H1 (cell line): ENCODE measurements at regions not wholly inside any gene's neighbourhood (a gene's known extent, or its start where the extent isn't known, plus 50 kb on each side); places are given as distances from the start of the nearest gene placed in this dataset.

ENCODE experiments used
- CTCF ChIA-PET: fragments of 300-600 bp; sonication (Branson Sonifier 250); formaldehyde crosslinking; loops from one replicate; lab custom pipeline; 2021; ENCODE audit not compliant: partially characterized antibody; lab: Charles Lee
- POLR2A ChIA-PET: fragments of 300-600 bp; sonication (Branson Sonifier 250); formaldehyde crosslinking; loops from one replicate; lab custom pipeline; 2021; ENCODE audit warnings: inconsistent platforms; ENCODE audit not compliant: partially characterized antibody; lab: Charles Lee
- DNase-seq, 2 experiments: peaks; one replicate each; pipeline versions ENCODE4 v3.0.0 to v3.0.0-alpha.2; 2010 to 2022; ENCODE audit warnings: low spot score in 2 of 2, low read depth in 1 of 2, mixed read lengths in 1 of 2
- FAIRE-seq: peaks from 2 replicates; lab custom pipeline; 2011; peaks lifted over from hg19 to GRCh38; lab: Jason Lieb, UNC
- H2AFZ ChIP-seq: 2 replicates; pipeline ENCODE4 v1.8.1; 2012; ENCODE audit warnings: low read length, inconsistent platforms
- H2AK5ac ChIP-seq: 2 replicates; pipeline ENCODE4 v1.6.1; 2013; ENCODE audit warnings: low read depth, low read length
- H2BK120ac ChIP-seq: replicated peaks from 2 replicates; pipeline ENCODE3; 2013; ENCODE audit warnings: low read depth, low read length, inconsistent platforms
- H2BK12ac ChIP-seq: 2 replicates; pipeline ENCODE4 v1.6.1; 2013; ENCODE audit warnings: low read depth, low read length
- H2BK15ac ChIP-seq: 2 replicates; pipeline ENCODE4 v1.6.1; 2013; ENCODE audit warnings: low read length
- H2BK20ac ChIP-seq: 2 replicates; pipeline ENCODE4 v1.6.1; 2013; ENCODE audit warnings: low read length
- H2BK5ac ChIP-seq: 2 replicates; pipeline ENCODE4 v1.6.1; 2013; ENCODE audit warnings: low read depth, low read length
- H3K14ac ChIP-seq: 2 replicates; pipeline ENCODE4 v1.6.1; 2013; ENCODE audit warnings: inconsistent platforms; ENCODE audit not compliant: insufficient read length
- H3K18ac ChIP-seq: 2 replicates; pipeline ENCODE4 v1.6.1; 2013; ENCODE audit warnings: low read length; ENCODE audit errors: extremely low read depth
- H3K23ac ChIP-seq: 2 replicates; pipeline ENCODE4 v1.6.1; 2013; ENCODE audit warnings: inconsistent platforms; ENCODE audit not compliant: insufficient read length
- H3K23me2 ChIP-seq: 2 replicates; pipeline ENCODE4 v1.6.1; 2013; ENCODE audit warnings: low read depth, low read length
- H3K27ac ChIP-seq: 2 replicates; pipeline ENCODE4 v1.6.1; 2011; ENCODE audit warnings: low read depth, low read length, inconsistent platforms
- H3K27me3 ChIP-seq, 4 experiments: replicated peaks in 1 of 4; 1 replicate in 1 of 4; 2 replicates in 3 of 4; pipeline versions ENCODE4 v1.6.1 to v1.8.1; 2011 to 2013; ENCODE audit warnings: low read length in 3 of 4, mild to moderate bottlenecking in 3 of 4, inconsistent platforms in 2 of 4, mixed read lengths in 2 of 4, moderate library complexity in 1 of 4; ENCODE audit not compliant: control insufficient read depth in 3 of 4, insufficient read depth in 3 of 4; ENCODE audit errors: extremely low read depth in 1 of 4
- H3K36me3 ChIP-seq, 4 experiments: 2 replicates each; pipeline versions ENCODE4 v1.6.1 to v1.8.1; 2011 to 2013; ENCODE audit warnings: mild to moderate bottlenecking in 4 of 4, low read length in 3 of 4, moderate library complexity in 2 of 4, control low read depth in 1 of 4, inconsistent platforms in 1 of 4; ENCODE audit not compliant: insufficient read depth in 4 of 4, control insufficient read depth in 2 of 4
- H3K4ac ChIP-seq: replicated peaks from 2 replicates; pipeline ENCODE3; 2013; ENCODE audit warnings: low read length, low read depth, mixed read lengths, inconsistent platforms; ENCODE audit not compliant: insufficient read length
- H3K4me1 ChIP-seq, 4 experiments: replicated peaks in 1 of 4; 1 replicate in 1 of 4; 2 replicates in 3 of 4; pipeline versions ENCODE4 v1.6.1 to v1.8.1; 2011 to 2013; ENCODE audit warnings: low read length in 3 of 4, inconsistent platforms in 2 of 4, mixed read lengths in 1 of 4; ENCODE audit not compliant: insufficient read depth in 4 of 4, control insufficient read depth in 3 of 4
- H3K4me2 ChIP-seq, 2 experiments: 2 replicates each; pipeline versions ENCODE4 v1.6.1 to v1.8.1; 2011 to 2013; ENCODE audit warnings: low read depth in 2 of 2, low read length in 2 of 2, control low read depth in 1 of 2, inconsistent platforms in 1 of 2, mild to moderate bottlenecking in 1 of 2; ENCODE audit not compliant: insufficient read depth in 1 of 2
- H3K4me3 ChIP-seq, 4 experiments: fragments of 200-600, 300-600 bp in 1 of 4; sonication (generic), shearing (Covaris generic), sonication (Bioruptor Twin) in 1 of 4; 2 replicates each; pipeline versions ENCODE4 v1.5.1 to v1.8.1; 2011 to 2016; ENCODE audit warnings: low read length in 4 of 4, low read depth in 3 of 4, control low read depth in 2 of 4, inconsistent platforms in 2 of 4, mild to moderate bottlenecking in 2 of 4, mixed read lengths in 1 of 4, moderate library complexity in 1 of 4; ENCODE audit not compliant: insufficient read depth in 2 of 4; ENCODE audit errors: extremely low read depth in 1 of 4
- H3K56ac ChIP-seq: replicated peaks from 2 replicates; pipeline ENCODE3; 2013; ENCODE audit warnings: low read depth, mild to moderate bottlenecking, mixed read lengths, low read length, inconsistent platforms; ENCODE audit not compliant: insufficient read length
- H3K79me1 ChIP-seq: 2 replicates; pipeline ENCODE4 v1.6.1; 2013; ENCODE audit warnings: low read depth, low read length, control low read depth
- H3K79me2 ChIP-seq, 2 experiments: 2 replicates each; pipeline versions ENCODE4 v1.6.1 to v1.8.1; 2012 to 2013; ENCODE audit warnings: low read length in 2 of 2, mild to moderate bottlenecking in 2 of 2, inconsistent platforms in 1 of 2; ENCODE audit not compliant: insufficient read depth in 2 of 2, control insufficient read depth in 1 of 2
- H3K9ac ChIP-seq, 4 experiments: replicated peaks in 1 of 4; 1 replicate in 1 of 4; 2 replicates in 3 of 4; pipeline versions ENCODE4 v1.6.1 to v1.8.1; 2011 to 2013; ENCODE audit warnings: low read depth in 3 of 4, low read length in 3 of 4, control low read depth in 2 of 4, mild to moderate bottlenecking in 2 of 4, moderate library complexity in 2 of 4, inconsistent platforms in 1 of 4; ENCODE audit errors: extremely low read depth in 1 of 4
- H3K9me3 ChIP-seq, 2 experiments: 2 replicates each; pipeline versions ENCODE4 v1.6.1 to v1.8.1; 2012 to 2013; ENCODE audit warnings: mild to moderate bottlenecking in 2 of 2, moderate library complexity in 2 of 2, control low read depth in 1 of 2, inconsistent platforms in 1 of 2, low read depth in 1 of 2, low read length in 1 of 2, mixed read lengths in 1 of 2; ENCODE audit not compliant: insufficient read depth in 2 of 2
- H4K20me1 ChIP-seq, 2 experiments: replicated peaks in 1 of 2; 2 replicates each; pipeline versions ENCODE3 to v1.8.1; 2011 to 2013; ENCODE audit warnings: inconsistent platforms in 2 of 2, low read length in 2 of 2, mild to moderate bottlenecking in 1 of 2; ENCODE audit not compliant: insufficient read depth in 2 of 2, control insufficient read depth in 1 of 2
- H4K5ac ChIP-seq: 2 replicates; pipeline ENCODE4 v1.6.1; 2013; ENCODE audit warnings: low read length, low read depth, mixed read lengths, inconsistent platforms; ENCODE audit not compliant: insufficient read length
- H4K8ac ChIP-seq: 2 replicates; pipeline ENCODE4 v1.8.0; 2013; ENCODE audit warnings: mild to moderate bottlenecking, moderate library complexity, low read length, inconsistent platforms; ENCODE audit not compliant: insufficient read depth; ENCODE audit errors: extremely low read depth
- H4K91ac ChIP-seq: replicated peaks from 2 replicates; pipeline ENCODE3; 2013; ENCODE audit warnings: low read length, mixed read lengths, inconsistent platforms; ENCODE audit not compliant: insufficient read length
- CTBP2 ChIP-seq: IDR thresholded peaks from 2 replicates; pipeline ENCODE4 v1.7.0; 2011; ENCODE audit warnings: borderline replicate concordance, mild to moderate bottlenecking, moderate library complexity, mixed read lengths, low read length; ENCODE audit not compliant: insufficient read depth, insufficient read length
- HDAC2 ChIP-seq, 2 experiments: fragments of 300-600 bp in 1 of 2; sonication (generic) in 1 of 2; IDR thresholded peaks; 2 replicates each; pipeline ENCODE4 v1.6.1; 2011 to 2012; ENCODE audit warnings: low read depth in 2 of 2, low read length in 2 of 2, mild to moderate bottlenecking in 2 of 2, moderate library complexity in 2 of 2, borderline replicate concordance in 1 of 2, inconsistent platforms in 1 of 2
- NANOG ChIP-seq: IDR thresholded peaks from 2 replicates; pipeline ENCODE4 v1.6.1; 2011; ENCODE audit warnings: low read length, low read depth, mild to moderate bottlenecking, inconsistent platforms; ENCODE audit not compliant: insufficient read depth, poor library complexity, severe bottlenecking
- SP2 ChIP-seq: IDR thresholded peaks from 2 replicates; pipeline ENCODE4 v1.6.1; 2012; ENCODE audit warnings: mild to moderate bottlenecking, low read length, inconsistent platforms
- SRF ChIP-seq: IDR thresholded peaks from 2 replicates; pipeline ENCODE4 v1.6.1; 2011; ENCODE audit warnings: mild to moderate bottlenecking, low read depth, low read length, moderate library complexity
- TAF7 ChIP-seq: optimal IDR thresholded peaks from 2 replicates; pipeline ENCODE3; 2011; ENCODE audit warnings: low read depth, mild to moderate bottlenecking, inconsistent platforms, low read length, moderate library complexity, borderline replicate concordance
- WGBS, 2 experiments: shearing (Covaris generic) in 1 of 2; methylation state at CpG; one replicate each; pipeline versions ENCODE4 v1.1.6 to v1.1.7; 2013 to 2015; ENCODE audit warnings: low lambda C conversion rate in 2 of 2, mixed read lengths in 2 of 2, inconsistent platforms in 1 of 2, low coverage in 1 of 2, missing lambda C conversion rate in 1 of 2; ENCODE audit not compliant: insufficient replicate concordance in 2 of 2, insufficient coverage in 1 of 2, insufficient read length in 1 of 2; ENCODE audit errors: extremely low coverage in 1 of 2, missing lambda C conversion rate in 1 of 2; 5-methylcytosine and 5-hydroxymethylcytosine counted together
- TF ChIP-seq, protein P1 (sequence below): IDR thresholded peaks from 2 replicates; pipeline ENCODE4 v1.6.1; 2012; ENCODE audit warnings: inconsistent platforms

DNA sequence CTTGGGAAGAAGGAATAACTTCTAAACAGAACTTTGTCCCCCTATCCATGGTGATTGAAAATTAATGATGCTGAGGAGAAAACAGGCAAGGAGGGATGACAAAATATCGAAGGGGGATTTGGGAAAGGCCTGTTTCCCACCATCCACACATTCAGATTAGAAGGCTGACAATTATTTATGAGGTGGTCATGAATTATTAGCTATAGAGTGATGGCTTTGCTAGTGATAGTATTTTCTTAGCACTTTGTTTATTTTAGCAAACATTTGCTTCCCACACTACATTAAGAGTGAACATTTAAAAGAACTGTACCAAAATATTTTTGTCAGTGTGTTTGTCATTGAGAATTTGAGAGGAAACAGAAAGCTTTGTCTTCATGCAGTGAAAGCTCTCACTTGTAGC lies 172.6 kb upstream of the PDZRN3 start:
- Histone ChIP-seq H3K27me3 (peaks cover 0 to 1% (median 0%) of the 10 kb centered on the region in 4 experiments; a peak in 1 of 7 replicates), H3K4ac (no peak overlapping the region), H4K5ac (no peak overlapping the region), H3K4me3 (no peak overlapping the region), H4K8ac (no peak overlapping the region), H4K91ac (no peak overlapping the region), H3K36me3 (no peaks in the 10 kb centered on the region), H3K4me1 (no peaks in the 10 kb centered on the region), H2AFZ (no peak overlapping the region), H3K23me2 (no peaks in the 10 kb centered on the region; the same call in 1 of the 2 replicates), H4K20me1 (no peaks in the 10 kb centered on the region), H2BK15ac (no peak overlapping the region), H2BK20ac (no peak overlapping the region), H2BK120ac (no peak overlapping the region), H3K27ac (no peak overlapping the region), H3K79me1 (no peaks in the 10 kb centered on the region), H3K9ac (no peak overlapping the region), H3K9me3 (no peaks in the 10 kb centered on the region), H2AK5ac (no peak overlapping the region)
- POLR2A ChIA-PET: no interaction called here
- FAIRE-seq: no peak
- 81% methylated on average over 1 of the region's 1 CpG; no CpG with 5 or more reads in 1 of the 2 experiments for WGBS, 2 experiments
- no peak for DNase-seq
- TF ChIP-seq CTBP2 (no peak), HDAC2 (IDR thresholded peaks at IDR 0.05; ENCODE audit: borderline replicate concordance in 1 of 2, low read depth in 2 of 2, low read length in 2 of 2) (no peak), NANOG (no peak), SRF (no peak), TAF7 (no peak), SP2 (no peak)
- TF ChIP-seq, protein P1, sequence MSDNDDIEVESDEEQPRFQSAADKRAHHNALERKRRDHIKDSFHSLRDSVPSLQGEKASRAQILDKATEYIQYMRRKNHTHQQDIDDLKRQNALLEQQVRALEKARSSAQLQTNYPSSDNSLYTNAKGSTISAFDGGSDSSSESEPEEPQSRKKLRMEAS: no peak
- TF ChIP-seq, all 59 proteins: peak for 0
- CTCF ChIA-PET: no interaction called here
- Histone ChIP-seq H3K79me2 (no peaks in the 10 kb centered on the region), H2BK5ac (no peak overlapping the region), H3K4me2 (no peak overlapping the region), H3K56ac (no peak overlapping the region), H2BK12ac (no peak overlapping the region), H3K23ac (no peak overlapping the region), H3K14ac (no peak overlapping the region), H3K18ac (no peak overlapping the region)
